ENCODE measurements at regions not wholly inside any gene's neighbourhood (a gene's known extent, or its start where the extent isn't known, plus 50 kb on each side); places are given as distances from the start of the nearest gene placed in this dataset.

GRCh38 chr1:55938861-55939260 is 640.5 kb downstream of the PLPP3 start:
- ChIA-PET POLR2A (ENCODE audit: partially characterized antibody) (no interaction called here), CTCF (ENCODE audit: partially characterized antibody) (interaction anchor here (0.6 to 1.4 kb wide), 4 partner anchors 21 to 647 kb away, joined by 3 to 4 read pairs (median 3); no protein-coding TSS in a partner anchor)
- no peak overlapping the region for H2BK120ac ChIP-seq (replicated peaks; ENCODE audit: low read depth, low read length)
- no peak overlapping the region for H3K4me3 ChIP-seq (ENCODE audit: extremely low read depth in 1 of 4, insufficient read depth in 2 of 4, low read depth in 3 of 4, low read length in 4 of 4)
- no peak overlapping the region for H3K4me2 ChIP-seq (ENCODE audit: insufficient read depth in 1 of 2, low read depth in 2 of 2, low read length in 2 of 2)
- H3K56ac ChIP-seq (replicated peaks; ENCODE audit: insufficient read length, low read depth, low read length), result no peak overlapping the region
- no peaks in the 10 kb centered on the region for H3K79me2 ChIP-seq (ENCODE audit: control insufficient read depth in 1 of 2, insufficient read depth in 2 of 2, low read length in 2 of 2)
- H3K14ac ChIP-seq (ENCODE audit: insufficient read length), result no peak overlapping the region
- no peaks in the 10 kb centered on the region for H3K4me1 ChIP-seq (replicated peaks in 1 of 4; ENCODE audit: control insufficient read depth in 3 of 4, insufficient read depth in 4 of 4, low read length in 3 of 4)
- H4K91ac ChIP-seq (replicated peaks; ENCODE audit: insufficient read length, low read length), result no peak overlapping the region
- H3K27ac ChIP-seq (ENCODE audit: low read depth, low read length), result no peak overlapping the region
- no peak overlapping the region for H3K9ac ChIP-seq (replicated peaks in 1 of 4; ENCODE audit: extremely low read depth in 1 of 4, low read depth in 3 of 4, low read length in 3 of 4)
- no peaks in the 10 kb centered on the region for H3K79me1 ChIP-seq (ENCODE audit: low read depth, low read length)
- no peaks in the 10 kb centered on the region for H3K36me3 ChIP-seq (ENCODE audit: control insufficient read depth in 2 of 4, insufficient read depth in 4 of 4, low read length in 3 of 4)
- no peak overlapping the region for H2BK12ac ChIP-seq (ENCODE audit: low read depth, low read length)
- H3K27me3 ChIP-seq (replicated peaks in 1 of 4; ENCODE audit: control insufficient read depth in 3 of 4, extremely low read depth in 1 of 4, insufficient read depth in 3 of 4, low read length in 3 of 4), result no peaks in the 10 kb centered on the region
- no peak for DNase-seq (ENCODE audit: low read depth in 1 of 2, low spot score in 2 of 2)
- no peaks in the 10 kb centered on the region for H3K23me2 ChIP-seq (ENCODE audit: low read depth, low read length)
- H2BK5ac ChIP-seq (ENCODE audit: low read depth, low read length), result no peak overlapping the region
- no peak overlapping the region for H2AFZ ChIP-seq (ENCODE audit: low read length)
- WGBS, 2 experiments (ENCODE audit: extremely low coverage in 1 of 2, insufficient coverage in 1 of 2, insufficient read length in 1 of 2, insufficient replicate concordance in 2 of 2, low coverage in 1 of 2, low lambda C conversion rate in 2 of 2, missing lambda C conversion rate in 1 of 2), result 97% methylated on average over 6 of the region's 6 CpGs; no CpG with 5 or more reads in 1 of the 2 experiments
- H4K8ac ChIP-seq (ENCODE audit: extremely low read depth, insufficient read depth, low read length), result no peak overlapping the region; the same call in 1 of the 2 replicates
- 0 out of 4 replicates have a peak, but pooled peaks cover 0 to 7% of the 10 kb centered on the region in 2 experiments for H3K9me3 ChIP-seq (ENCODE audit: insufficient read depth in 2 of 2, low read depth in 1 of 2, low read length in 1 of 2)
- no peaks in the 10 kb centered on the region for H4K20me1 ChIP-seq (replicated peaks in 1 of 2; ENCODE audit: control insufficient read depth in 1 of 2, insufficient read depth in 2 of 2, low read length in 2 of 2)
- H4K5ac ChIP-seq (ENCODE audit: insufficient read length, low read depth, low read length), result no peak overlapping the region
- no peak overlapping the region for H2BK15ac ChIP-seq (ENCODE audit: low read length)
- FAIRE-seq, result no peak
- no peak overlapping the region for H3K18ac ChIP-seq (ENCODE audit: extremely low read depth, low read length)
- no peak overlapping the region for H3K23ac ChIP-seq (ENCODE audit: insufficient read length)
- no peak overlapping the region for H2BK20ac ChIP-seq (ENCODE audit: low read length)
- no peak overlapping the region for H2AK5ac ChIP-seq (ENCODE audit: low read depth, low read length)
- H3K4ac ChIP-seq (replicated peaks; ENCODE audit: insufficient read length, low read depth, low read length), result no peak overlapping the region
- TF ChIP-seq EP300 (IDR thresholded peaks at IDR 0.05; ENCODE audit: borderline replicate concordance in 1 of 2, low read depth in 2 of 2, low read length in 2 of 2) (no peak), PHF8 (conservative IDR thresholded peaks at IDR 0.05; ENCODE audit: low read depth, low read length) (no peak), MAX (IDR thresholded peaks at IDR 0.05) (no peak), SAP30 (IDR thresholded peaks at IDR 0.05; ENCODE audit: insufficient read depth, insufficient replicate concordance, low read length) (no peak), GTF2F1 (IDR thresholded peaks at IDR 0.05; ENCODE audit: borderline replicate concordance, low read depth, low read length) (no peak), RFX5 (IDR thresholded peaks at IDR 0.05; ENCODE audit: borderline replicate concordance, low read depth, low read length) (no peak), KDM4A (IDR thresholded peaks at IDR 0.05; ENCODE audit: low read depth, low read length, severe bottlenecking) (no peak), JUN (IDR thresholded peaks at IDR 0.05; ENCODE audit: low read depth, low read length) (no peak), TAF1 (IDR thresholded peaks at IDR 0.05; ENCODE audit: low read depth, low read length) (no peak), BACH1 (IDR thresholded peaks at IDR 0.05; ENCODE audit: low read length) (no peak), TBP (IDR thresholded peaks at IDR 0.05; ENCODE audit: low read depth, low read length) (no peak), CBX5 (IDR thresholded peaks at IDR 0.05; ENCODE audit: low read depth, low read length) (no peak), ASH2L (IDR thresholded peaks at IDR 0.05; ENCODE audit: low read length) (no peak), E2F6 (IDR thresholded peaks at IDR 0.05) (no peak)
